ENCODE measurements at regions not wholly inside any gene's neighbourhood (a gene's known extent, or its start where the extent isn't known, plus 50 kb on each side); places are given as distances from the start of the nearest gene placed in this dataset.

GRCh38 chr13:111535523-111535811, 215.0 kb downstream of the TEX29 start:
- no peak overlapping the region for H3K4me2 ChIP-seq (ENCODE audit: control insufficient read depth, extremely low read depth, insufficient read depth, low read depth, low read length)
- H3K9ac ChIP-seq (ENCODE audit: control insufficient read depth, extremely low read depth, insufficient read depth, low read length): no peak overlapping the region
- no peaks in the 10 kb centered on the region for H3K36me3 ChIP-seq (ENCODE audit: control insufficient read depth in 2 of 2, extremely low read depth in 1 of 2, insufficient read depth in 2 of 2, low read length in 2 of 2)
- TF ChIP-seq EZH2 (IDR thresholded peaks at IDR 0.05; ENCODE audit: low read length): no peak
- TF ChIP-seq, protein P1, sequence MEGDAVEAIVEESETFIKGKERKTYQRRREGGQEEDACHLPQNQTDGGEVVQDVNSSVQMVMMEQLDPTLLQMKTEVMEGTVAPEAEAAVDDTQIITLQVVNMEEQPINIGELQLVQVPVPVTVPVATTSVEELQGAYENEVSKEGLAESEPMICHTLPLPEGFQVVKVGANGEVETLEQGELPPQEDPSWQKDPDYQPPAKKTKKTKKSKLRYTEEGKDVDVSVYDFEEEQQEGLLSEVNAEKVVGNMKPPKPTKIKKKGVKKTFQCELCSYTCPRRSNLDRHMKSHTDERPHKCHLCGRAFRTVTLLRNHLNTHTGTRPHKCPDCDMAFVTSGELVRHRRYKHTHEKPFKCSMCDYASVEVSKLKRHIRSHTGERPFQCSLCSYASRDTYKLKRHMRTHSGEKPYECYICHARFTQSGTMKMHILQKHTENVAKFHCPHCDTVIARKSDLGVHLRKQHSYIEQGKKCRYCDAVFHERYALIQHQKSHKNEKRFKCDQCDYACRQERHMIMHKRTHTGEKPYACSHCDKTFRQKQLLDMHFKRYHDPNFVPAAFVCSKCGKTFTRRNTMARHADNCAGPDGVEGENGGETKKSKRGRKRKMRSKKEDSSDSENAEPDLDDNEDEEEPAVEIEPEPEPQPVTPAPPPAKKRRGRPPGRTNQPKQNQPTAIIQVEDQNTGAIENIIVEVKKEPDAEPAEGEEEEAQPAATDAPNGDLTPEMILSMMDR (optimal IDR thresholded peaks at IDR 0.05 in 1 of 3, IDR thresholded peaks at IDR 0.05 in 1 of 3, conservative IDR thresholded peaks at IDR 0.05 in 1 of 3; ENCODE audit: extremely low read depth in 1 of 3, insufficient read depth in 2 of 3, low read length in 3 of 3): no peak
- FAIRE-seq (no peak), DNase-seq (ENCODE audit: low read depth, low spot score) (no peak)
- no peaks in the 10 kb centered on the region for H3K4me1 ChIP-seq (ENCODE audit: control insufficient read depth, extremely low read depth, insufficient read depth, low read length)
- H4K20me1 ChIP-seq (ENCODE audit: control insufficient read depth, extremely low read depth, insufficient read depth, low read length): no peaks in the 10 kb centered on the region
- peaks cover 10% of the 10 kb centered on the region for H3K27me3 ChIP-seq (ENCODE audit: control insufficient read depth, extremely low read depth, insufficient read depth, low read length)
- no peaks in the 10 kb centered on the region for H3K79me2 ChIP-seq (ENCODE audit: control insufficient read depth, insufficient read depth, low read length)
- H2AFZ ChIP-seq (ENCODE audit: control insufficient read depth, low read length): no peak overlapping the region
- dilution Hi-C loops (cut with MboI; ENCODE audit: extremely low pct_ligation_motif_present, low sequenced_read_pairs): no loop called here
- no peaks in the 10 kb centered on the region for H3K9me3 ChIP-seq (ENCODE audit: control insufficient read depth, low read depth, low read length)
- H3K27ac ChIP-seq (ENCODE audit: control insufficient read depth, insufficient read depth, low read length): no peak overlapping the region
- no peaks in the 10 kb centered on the region for H3K9me1 ChIP-seq (ENCODE audit: control insufficient read depth, extremely low read depth, insufficient read depth, low read length)
- no peak overlapping the region for H3K4me3 ChIP-seq (ENCODE audit: control insufficient read depth in 2 of 3, extremely low read depth in 1 of 3, insufficient read depth in 2 of 3, low read depth in 1 of 3, low read length in 3 of 3)

DNA sequence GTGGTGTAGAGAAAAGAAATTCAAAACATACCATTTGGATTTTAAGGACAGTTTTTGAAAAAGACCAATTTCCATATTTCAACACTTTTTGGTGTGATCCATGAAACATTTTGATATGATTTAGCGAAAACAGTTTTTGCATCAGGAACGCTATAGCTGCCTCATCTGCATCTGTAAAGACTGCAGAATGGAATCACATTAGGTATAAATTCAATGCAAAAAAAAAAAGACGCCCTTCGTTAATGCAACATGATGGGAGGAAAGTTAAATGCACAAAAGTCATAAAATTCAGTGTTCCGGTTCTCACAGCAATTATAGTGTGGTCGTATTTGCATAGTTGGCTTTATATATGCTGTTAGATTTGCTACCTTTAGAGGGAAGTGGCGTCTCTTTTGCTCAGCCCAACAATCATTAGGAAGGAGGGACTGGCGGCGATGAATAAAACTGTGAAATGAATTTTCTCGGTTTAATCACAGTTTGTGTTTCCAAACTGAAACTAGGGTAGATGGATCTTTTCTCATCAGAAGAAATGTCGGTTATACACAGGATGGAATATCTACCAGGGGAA, 215.7 kb downstream of the TEX29 start:
- Histone ChIP-seq H3K27me3 (ENCODE audit: control insufficient read depth, extremely low read depth, insufficient read depth, low read length) (peaks cover 10% of the 10 kb centered on the region), H3K79me2 (ENCODE audit: control insufficient read depth, insufficient read depth, low read length) (no peaks in the 10 kb centered on the region), H3K9me3 (ENCODE audit: control insufficient read depth, low read depth, low read length) (no peaks in the 10 kb centered on the region), H3K4me1 (ENCODE audit: control insufficient read depth, extremely low read depth, insufficient read depth, low read length) (no peaks in the 10 kb centered on the region), H4K20me1 (ENCODE audit: control insufficient read depth, extremely low read depth, insufficient read depth, low read length) (no peaks in the 10 kb centered on the region), H3K9ac (ENCODE audit: control insufficient read depth, extremely low read depth, insufficient read depth, low read length) (no peak overlapping the region), H3K36me3 (ENCODE audit: control insufficient read depth in 2 of 2, extremely low read depth in 1 of 2, insufficient read depth in 2 of 2, low read length in 2 of 2) (no peaks in the 10 kb centered on the region), H3K9me1 (ENCODE audit: control insufficient read depth, extremely low read depth, insufficient read depth, low read length) (no peaks in the 10 kb centered on the region), H3K4me3 (ENCODE audit: control insufficient read depth in 2 of 3, extremely low read depth in 1 of 3, insufficient read depth in 2 of 3, low read depth in 1 of 3, low read length in 3 of 3) (no peak overlapping the region), H2AFZ (ENCODE audit: control insufficient read depth, low read length) (no peak overlapping the region), H3K27ac (ENCODE audit: control insufficient read depth, insufficient read depth, low read length) (no peak overlapping the region), H3K4me2 (ENCODE audit: control insufficient read depth, extremely low read depth, insufficient read depth, low read depth, low read length) (no peak overlapping the region)
- TF ChIP-seq, protein P1 (optimal IDR thresholded peaks at IDR 0.05 in 1 of 3, IDR thresholded peaks at IDR 0.05 in 1 of 3, conservative IDR thresholded peaks at IDR 0.05 in 1 of 3; ENCODE audit: extremely low read depth in 1 of 3, insufficient read depth in 2 of 3, low read length in 3 of 3): no peak
- no peak for TF ChIP-seq EZH2 (IDR thresholded peaks at IDR 0.05; ENCODE audit: low read length)
- DNase-seq (ENCODE audit: low read depth, low spot score) (no peak), FAIRE-seq (no peak)
- dilution Hi-C loops (cut with MboI; ENCODE audit: extremely low pct_ligation_motif_present, low sequenced_read_pairs): no loop called here

Measured in keratinocyte (primary cell).